Caco-2 (cell line): ENCODE measurements at regions not wholly inside any gene's neighbourhood (a gene's known extent, or its start where the extent isn't known, plus 50 kb on each side); places are given as distances from the start of the nearest gene placed in this dataset.

Source experiments
- BruUV-seq: library from RNA; stranded (reverse); fragments of 400-500 nt; replicated peaks from 2 replicates; lab custom pipeline; 2021; lab: Mats Ljungman, UMichigan
- CTCF ChIA-PET: fragments of 300-600 bp; sonication (Branson Sonifier 250); formaldehyde crosslinking; loops from one replicate; lab custom pipeline; 2022; ENCODE audit warnings: antibody characterized with exemption; lab: Charles Lee
- POLR2A ChIA-PET: fragments of 300-600 bp; sonication (Branson Sonifier 250); formaldehyde crosslinking; loops from one replicate; lab custom pipeline; 2022; ENCODE audit warnings: antibody characterized with exemption; lab: Charles Lee
- DNase-seq, 2 experiments: peaks; one replicate each; pipeline versions ENCODE4 v3.0.0 to v3.0.0-alpha.2; 2020 to 2022
- H3K27me3 ChIP-seq: replicated peaks from 2 replicates; pipeline ENCODE4 v1.6.0; 2011; ENCODE audit warnings: low read length; ENCODE audit not compliant: control insufficient read depth, insufficient read depth
- H3K36me3 ChIP-seq: 2 replicates; pipeline ENCODE4 v1.5.1; 2011; ENCODE audit warnings: low read length; ENCODE audit not compliant: control insufficient read depth, insufficient read depth
- H3K4me1 ChIP-seq: fragments of 250-450 bp; sonication (Bioruptor Pico); 2 replicates; pipeline ENCODE4 v1.5.1; 2020; ENCODE audit warnings: mild to moderate bottlenecking
- H3K4me3 ChIP-seq: 2 replicates; pipeline ENCODE4 v1.5.1; 2011; ENCODE audit warnings: low read depth, mild to moderate bottlenecking, control low read depth, low read length
- H3K9me3 ChIP-seq: fragments of 250-450 bp; sonication (Bioruptor Pico); 2 replicates; pipeline ENCODE4 v1.5.1; 2020; ENCODE audit warnings: mild to moderate bottlenecking, moderate library complexity
- H3K27ac Mint-ChIP-seq: one replicate; pipeline ENCODE4 v1.8.0; 2022; ENCODE audit warnings: mixed read lengths; ENCODE audit not compliant: unreplicated experiment
- H3K27me3 Mint-ChIP-seq: one replicate; pipeline ENCODE4 v1.8.0; 2022; ENCODE audit warnings: mixed read lengths; ENCODE audit not compliant: insufficient read depth, unreplicated experiment
- H3K36me3 Mint-ChIP-seq: one replicate; pipeline ENCODE4 v1.8.0; 2022; ENCODE audit warnings: mild to moderate bottlenecking, mixed read lengths; ENCODE audit not compliant: insufficient read depth, unreplicated experiment
- H3K4me1 Mint-ChIP-seq: one replicate; pipeline ENCODE4 v1.8.0; 2022; ENCODE audit warnings: low read depth, mixed read lengths; ENCODE audit not compliant: unreplicated experiment
- H3K4me3 Mint-ChIP-seq: one replicate; pipeline ENCODE4 v1.8.0; 2022; ENCODE audit warnings: mild to moderate bottlenecking, moderate library complexity, mixed read lengths; ENCODE audit not compliant: unreplicated experiment
- H3K9me3 Mint-ChIP-seq: one replicate; pipeline ENCODE4 v1.8.0; 2022; ENCODE audit warnings: mixed read lengths; ENCODE audit not compliant: unreplicated experiment
- intact Hi-C: fragments of 100-400 bp; cut with micrococcal nuclease; formaldehyde crosslinking; loops from one replicate; pipeline ENCODE4 v1.10.0; 2022; ENCODE audit not compliant: unreplicated experiment
- TF ChIP-seq, protein P1 (sequence below), 2 experiments: fragments of 200-600 bp in 1 of 2; IDR thresholded peaks; 1 replicate in 1 of 2; 2 replicates in 1 of 2; pipeline versions ENCODE4 v1.5.1 to v1.8.0; 2011 to 2022; ENCODE audit warnings: antibody characterized with exemption in 1 of 2, control low read depth in 1 of 2, inconsistent platforms in 1 of 2, low read depth in 1 of 2, low read length in 1 of 2, mild to moderate bottlenecking in 1 of 2, moderate library complexity in 1 of 2; ENCODE audit not compliant: insufficient read depth in 1 of 2, severe bottlenecking in 1 of 2, unreplicated experiment in 1 of 2

DNA sequence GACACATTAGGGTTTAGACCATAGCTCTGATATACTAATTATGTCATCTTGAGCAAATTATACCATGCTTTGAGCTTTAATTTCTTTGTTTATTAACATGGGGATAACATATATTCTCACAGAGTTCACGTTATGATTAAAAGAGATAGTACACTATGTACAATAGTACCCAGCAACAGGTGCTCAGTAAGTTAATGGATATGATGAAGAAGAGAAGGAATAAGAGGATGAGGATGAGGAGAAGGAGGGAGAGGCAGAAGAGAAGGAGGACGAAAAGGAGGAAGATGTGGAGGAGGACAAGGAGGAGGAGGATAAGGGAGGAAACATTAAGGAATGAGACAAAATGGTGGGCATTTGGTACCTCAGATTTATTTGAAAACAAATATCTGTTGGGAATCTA lies 260.4 kb downstream of the SH2D1A start:
- H3K4me1 Mint-ChIP-seq, result no peaks in the 10 kb centered on the region
- intact Hi-C loops, result no loop called here
- H3K36me3 ChIP-seq, result no peaks in the 10 kb centered on the region
- no peaks in the 10 kb centered on the region for H3K27me3 Mint-ChIP-seq
- no peaks in the 10 kb centered on the region for H3K4me1 ChIP-seq
- BruUV-seq, result no TSS peak
- H3K4me3 Mint-ChIP-seq, result no peak overlapping the region
- TF ChIP-seq, protein P1, sequence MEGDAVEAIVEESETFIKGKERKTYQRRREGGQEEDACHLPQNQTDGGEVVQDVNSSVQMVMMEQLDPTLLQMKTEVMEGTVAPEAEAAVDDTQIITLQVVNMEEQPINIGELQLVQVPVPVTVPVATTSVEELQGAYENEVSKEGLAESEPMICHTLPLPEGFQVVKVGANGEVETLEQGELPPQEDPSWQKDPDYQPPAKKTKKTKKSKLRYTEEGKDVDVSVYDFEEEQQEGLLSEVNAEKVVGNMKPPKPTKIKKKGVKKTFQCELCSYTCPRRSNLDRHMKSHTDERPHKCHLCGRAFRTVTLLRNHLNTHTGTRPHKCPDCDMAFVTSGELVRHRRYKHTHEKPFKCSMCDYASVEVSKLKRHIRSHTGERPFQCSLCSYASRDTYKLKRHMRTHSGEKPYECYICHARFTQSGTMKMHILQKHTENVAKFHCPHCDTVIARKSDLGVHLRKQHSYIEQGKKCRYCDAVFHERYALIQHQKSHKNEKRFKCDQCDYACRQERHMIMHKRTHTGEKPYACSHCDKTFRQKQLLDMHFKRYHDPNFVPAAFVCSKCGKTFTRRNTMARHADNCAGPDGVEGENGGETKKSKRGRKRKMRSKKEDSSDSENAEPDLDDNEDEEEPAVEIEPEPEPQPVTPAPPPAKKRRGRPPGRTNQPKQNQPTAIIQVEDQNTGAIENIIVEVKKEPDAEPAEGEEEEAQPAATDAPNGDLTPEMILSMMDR (IDR thresholded peaks at IDR 0.05; ENCODE audit: insufficient read depth in 1 of 2, low read depth in 1 of 2, low read length in 1 of 2, severe bottlenecking in 1 of 2, unreplicated experiment in 1 of 2), result no peak
- CTCF ChIA-PET, result no interaction called here
- H3K27ac Mint-ChIP-seq, result no peak overlapping the region
- H3K36me3 Mint-ChIP-seq, result no peaks in the 10 kb centered on the region
- H3K9me3 ChIP-seq, result no peaks in the 10 kb centered on the region
- POLR2A ChIA-PET, result no interaction called here
- DNase-seq, result no peak
- no peaks in the 10 kb centered on the region for H3K27me3 ChIP-seq
- no peaks in the 10 kb centered on the region for H3K9me3 Mint-ChIP-seq
- H3K4me3 ChIP-seq, result no peak overlapping the region

DNA sequence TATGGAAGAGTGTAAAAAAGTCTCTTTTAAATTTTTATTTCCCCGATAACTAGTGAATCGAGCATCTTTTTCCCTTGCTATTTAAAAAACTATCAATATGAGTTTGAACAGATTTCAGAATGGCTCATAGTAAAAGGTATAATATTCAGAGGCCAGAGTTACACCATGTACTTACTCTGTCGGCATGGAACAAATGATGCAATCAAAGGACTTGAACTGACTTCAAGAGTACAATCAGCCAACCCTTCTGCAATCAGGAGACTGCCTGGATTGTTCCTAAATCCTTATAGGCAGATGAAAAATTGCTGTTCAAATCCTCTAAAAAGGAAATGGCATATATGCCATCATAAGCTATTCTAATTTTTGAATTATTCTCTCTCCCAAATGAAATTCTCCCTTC lies 273.3 kb downstream of the SH2D1A start:
- no TSS peak for BruUV-seq
- Mint-ChIP-seq H3K27me3 (no peaks in the 10 kb centered on the region), H3K4me1 (no peaks in the 10 kb centered on the region), H3K4me3 (no peak overlapping the region), H3K9me3 (no peaks in the 10 kb centered on the region), H3K27ac (no peak overlapping the region), H3K36me3 (no peaks in the 10 kb centered on the region)
- no peaks in the 10 kb centered on the region for H3K4me1 ChIP-seq
- no peaks in the 10 kb centered on the region for H3K9me3 ChIP-seq
- no peak for DNase-seq
- ChIA-PET CTCF (no interaction called here), POLR2A (no interaction called here)
- no peaks in the 10 kb centered on the region for H3K36me3 ChIP-seq
- intact Hi-C loops, result no loop called here
- no peak overlapping the region for H3K4me3 ChIP-seq
- TF ChIP-seq, protein P1 (IDR thresholded peaks at IDR 0.05; ENCODE audit: insufficient read depth in 1 of 2, low read depth in 1 of 2, low read length in 1 of 2, severe bottlenecking in 1 of 2, unreplicated experiment in 1 of 2), result no peak
- no peaks in the 10 kb centered on the region; the same call in 1 of the 2 replicates for H3K27me3 ChIP-seq

- H3K27me3 Mint-ChIP-seq, result peaks cover 6% of the 10 kb centered on the region
- Histone ChIP-seq H3K9me3 (no peaks in the 10 kb centered on the region), H3K4me3 (no peak overlapping the region), H3K4me1 (no peaks in the 10 kb centered on the region), H3K36me3 (no peaks in the 10 kb centered on the region), H3K27me3 (no peaks in the 10 kb centered on the region)
- H3K36me3 Mint-ChIP-seq, result no peaks in the 10 kb centered on the region
- no peaks in the 10 kb centered on the region for H3K9me3 Mint-ChIP-seq
- no peak overlapping the region for H3K27ac Mint-ChIP-seq
- ChIA-PET POLR2A (no interaction called here), CTCF (no interaction called here)
- TF ChIP-seq, protein P1 (IDR thresholded peaks at IDR 0.05; ENCODE audit: insufficient read depth in 1 of 2, low read depth in 1 of 2, low read length in 1 of 2, severe bottlenecking in 1 of 2, unreplicated experiment in 1 of 2), result no peak
- intact Hi-C loops, result no loop called here
- DNase-seq, result no peak
- H3K4me1 Mint-ChIP-seq, result no peaks in the 10 kb centered on the region
- no TSS peak for BruUV-seq
- no peak overlapping the region for H3K4me3 Mint-ChIP-seq
These were observed 288.0 kb downstream of the SH2D1A start for GRCh38 chrX:124634363-124634762.
